Parathyroid adenoma (tissue), 2 donors: ENCODE measurements at regions not wholly inside any gene's neighbourhood (a gene's known extent, or its start where the extent isn't known, plus 50 kb on each side); places are given as distances from the start of the nearest gene placed in this dataset.

Experiments
- H2AFZ ChIP-seq: fragments of 300-600 bp; sonication (generic); one replicate; pipeline ENCODE4 v1.7.0; 2017; ENCODE audit warnings: antibody characterized with exemption, mild to moderate bottlenecking
- H3K27ac ChIP-seq: fragments of 300-600 bp; sonication (generic); one replicate; pipeline ENCODE4 v1.7.0; 2017
- H3K27me3 ChIP-seq: fragments of 300-600 bp; sonication (generic); one replicate; pipeline ENCODE4 v1.7.0; 2017; ENCODE audit warnings: low read length; ENCODE audit not compliant: control insufficient read depth, insufficient read depth
- H3K36me3 ChIP-seq: fragments of 300-600 bp; sonication (generic); one replicate; pipeline ENCODE4 v1.7.0; 2017; ENCODE audit warnings: low read length; ENCODE audit not compliant: control insufficient read depth, insufficient read depth
- H3K4me1 ChIP-seq: fragments of 300-600 bp; sonication (generic); one replicate; pipeline ENCODE4 v1.7.0; 2017; ENCODE audit warnings: control low read depth
- H3K4me2 ChIP-seq: fragments of 300-600 bp; sonication (generic); one replicate; pipeline ENCODE4 v1.7.0; 2017; ENCODE audit warnings: low read length
- H3K4me3 ChIP-seq: fragments of 300-600 bp; sonication (generic); one replicate; pipeline ENCODE4 v1.7.0; 2017; ENCODE audit warnings: low read depth, low read length
- H3K79me2 ChIP-seq: fragments of 300-600 bp; sonication (generic); one replicate; pipeline ENCODE4 v1.7.0; 2017; ENCODE audit warnings: control low read depth
- H3K9ac ChIP-seq: fragments of 300-600 bp; sonication (generic); one replicate; pipeline ENCODE4 v1.7.0; 2017; ENCODE audit warnings: mild to moderate bottlenecking
- H3K9me3 ChIP-seq: fragments of 300-600 bp; sonication (generic); one replicate; pipeline ENCODE4 v1.7.0; 2017; ENCODE audit warnings: low read length; ENCODE audit not compliant: control insufficient read depth
- CTCF ChIP-seq: fragments of 300-600 bp; sonication (generic); IDR thresholded peaks from one replicate; pipeline ENCODE4 v1.7.0; 2017; ENCODE audit warnings: antibody characterized with exemption, mild to moderate bottlenecking
- donor health status: primary hyperparathyroidism.

DNA sequence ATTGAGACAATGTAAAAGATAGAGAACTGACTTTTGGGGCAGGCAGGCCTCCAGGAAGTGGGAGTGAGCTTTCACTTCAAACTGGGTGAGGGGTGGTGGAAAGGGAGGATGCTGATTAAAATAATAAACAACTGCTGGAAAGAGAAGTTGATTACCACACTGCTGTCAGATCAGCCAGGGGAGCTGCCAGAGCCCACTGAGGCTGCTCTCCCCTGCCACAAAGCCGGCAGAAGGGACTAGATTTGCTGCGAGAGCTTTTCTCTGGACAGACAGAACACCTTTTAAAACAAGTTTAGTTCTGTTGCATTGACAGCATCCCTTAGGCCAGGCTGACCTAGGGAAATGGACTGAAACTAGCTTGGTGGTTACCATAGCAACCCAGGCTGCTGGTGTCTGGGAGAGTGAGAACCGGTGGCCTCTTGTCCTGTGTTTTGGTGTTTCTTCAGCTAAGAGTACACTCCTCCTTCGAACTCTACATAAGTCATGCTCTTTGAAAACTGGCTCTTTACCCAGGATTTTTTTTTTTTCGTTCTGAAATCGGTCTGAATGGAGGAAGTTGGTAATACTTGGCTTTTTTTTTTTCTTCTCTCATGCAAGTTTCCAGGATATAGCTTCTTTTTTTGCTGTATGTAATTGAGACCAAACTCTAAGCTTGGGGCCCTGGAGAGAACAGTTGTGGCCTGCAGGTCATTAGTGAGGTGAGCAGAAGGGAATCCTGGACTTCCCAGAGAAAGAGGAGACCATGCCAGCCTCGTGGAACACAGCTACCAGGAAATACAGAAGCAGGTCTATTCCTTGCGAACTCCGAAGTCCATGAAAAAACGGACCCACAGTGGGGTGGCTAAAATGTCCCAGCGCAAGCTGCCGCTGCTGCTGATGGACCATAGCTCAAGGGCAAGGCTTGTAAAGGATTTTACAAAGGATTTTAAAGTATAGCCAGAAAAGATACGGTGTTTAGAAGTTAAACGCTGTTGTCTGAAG is 374.4 kb downstream of the UTRN start:
- peak overlapping the region; percentile 24 for H3K27ac ChIP-seq
- no peaks in the 10 kb centered on the region for H3K4me1 ChIP-seq
- no peaks in the 10 kb centered on the region for H3K79me2 ChIP-seq
- no peak overlapping the region for H3K4me2 ChIP-seq
- H3K9me3 ChIP-seq, result no peaks in the 10 kb centered on the region
- H3K36me3 ChIP-seq, result no peaks in the 10 kb centered on the region
- no peak overlapping the region for H2AFZ ChIP-seq
- no peak for TF ChIP-seq CTCF
- H3K4me3 ChIP-seq, result no peak overlapping the region
- no peaks in the 10 kb centered on the region for H3K27me3 ChIP-seq
- no peak overlapping the region for H3K9ac ChIP-seq

DNA sequence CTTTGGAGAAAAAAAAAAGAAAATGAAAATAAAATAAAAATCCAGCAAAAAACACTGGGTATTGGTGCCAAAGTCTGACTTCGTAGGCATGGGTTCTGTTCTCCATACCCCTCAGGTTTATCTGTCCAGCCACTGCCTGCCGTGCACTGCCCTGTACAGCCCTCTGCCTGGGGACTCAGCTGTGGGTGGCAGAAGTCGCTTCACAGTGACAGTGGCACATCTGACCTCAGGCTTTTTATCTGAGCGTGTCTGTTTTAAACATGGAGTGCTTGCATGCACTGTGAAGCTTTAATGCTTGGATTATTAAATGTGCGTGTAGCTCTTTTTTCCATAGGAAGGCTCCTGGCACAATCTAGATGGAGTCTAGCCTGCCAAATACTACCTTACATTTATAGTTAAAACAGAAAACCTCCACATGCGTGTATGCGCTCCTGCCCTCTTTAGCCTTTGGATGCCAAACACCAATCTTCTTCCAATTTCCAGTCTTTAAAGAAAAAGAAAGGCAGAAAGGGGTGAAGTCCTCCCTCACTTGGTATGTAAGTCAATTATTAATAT is 375.5 kb downstream of the UTRN start:
- H3K27ac ChIP-seq, result no peak overlapping the region
- H3K4me1 ChIP-seq, result peaks cover under 1% of the 10 kb centered on the region
- H3K4me2 ChIP-seq, result no peak overlapping the region
- no peak overlapping the region for H3K4me3 ChIP-seq
- no peak overlapping the region for H3K9ac ChIP-seq
- no peaks in the 10 kb centered on the region for H3K9me3 ChIP-seq
- H3K27me3 ChIP-seq, result no peaks in the 10 kb centered on the region
- no peak for TF ChIP-seq CTCF
- H3K79me2 ChIP-seq, result no peaks in the 10 kb centered on the region
- H2AFZ ChIP-seq, result no peak overlapping the region
- H3K36me3 ChIP-seq, result no peaks in the 10 kb centered on the region

GRCh38 chr6:144661116-144661806 is 376.1 kb downstream of the UTRN start:
- Histone ChIP-seq H3K36me3 (no peaks in the 10 kb centered on the region), H3K4me1 (peaks cover 6% of the 10 kb centered on the region), H3K4me3 (no peak overlapping the region), H3K79me2 (no peaks in the 10 kb centered on the region), H3K9me3 (no peaks in the 10 kb centered on the region), H3K27ac (no peak overlapping the region), H3K27me3 (no peaks in the 10 kb centered on the region), H3K9ac (no peak overlapping the region), H2AFZ (no peak overlapping the region), H3K4me2 (no peak overlapping the region)
- TF ChIP-seq CTCF, result no peak

DNA sequence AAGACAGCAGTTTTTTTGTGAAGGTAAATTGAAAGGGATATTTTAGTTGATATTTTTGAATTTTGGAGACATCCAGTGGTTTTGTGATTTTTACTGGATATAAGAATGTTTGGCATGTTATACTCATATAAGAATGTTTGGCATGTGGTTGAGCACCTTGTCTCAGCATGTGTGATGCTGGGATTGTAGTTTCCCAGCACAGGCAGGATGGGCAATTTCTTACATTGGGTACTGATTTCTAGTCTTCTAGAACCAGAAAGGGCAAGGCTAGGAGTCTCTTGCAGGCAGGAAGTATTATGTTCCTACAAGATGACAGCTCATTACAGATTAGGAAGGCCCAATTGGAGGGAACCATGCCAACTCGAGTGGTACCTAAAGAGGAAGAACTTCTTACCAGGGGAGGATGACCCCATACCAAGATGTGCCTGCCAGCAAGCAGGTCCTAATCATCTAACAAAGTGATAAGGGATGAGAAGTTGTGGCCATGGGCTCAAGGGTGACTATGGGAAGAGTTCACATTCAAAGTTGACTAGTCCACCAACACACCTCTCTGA is 377.8 kb downstream of the UTRN start:
- no peaks in the 10 kb centered on the region for H3K27me3 ChIP-seq
- H3K4me2 ChIP-seq, result no peak overlapping the region
- no peaks in the 10 kb centered on the region for H3K36me3 ChIP-seq
- H2AFZ ChIP-seq, result no peak overlapping the region
- H3K9me3 ChIP-seq, result no peaks in the 10 kb centered on the region
- no peak overlapping the region for H3K27ac ChIP-seq
- peaks cover 9% of the 10 kb centered on the region for H3K79me2 ChIP-seq
- H3K4me3 ChIP-seq, result no peak overlapping the region
- TF ChIP-seq CTCF, result no peak
- H3K9ac ChIP-seq, result no peak overlapping the region
- peaks cover 6% of the 10 kb centered on the region for H3K4me1 ChIP-seq
